Body of pancreas (tissue), 4 donors: ENCODE measurements at regions not wholly inside any gene's neighbourhood (a gene's known extent, or its start where the extent isn't known, plus 50 kb on each side); places are given as distances from the start of the nearest gene placed in this dataset.

ENCODE experiments used
- CTCF ChIP-seq, 7 experiments: fragments of 450-650 bp in 4 of 7; fragments of 200-600 bp in 3 of 7; sonication (generic) in 3 of 7; IDR thresholded peaks; one replicate each; pipeline ENCODE4 v1.5.1; 2016 to 2019; ENCODE audit warnings: antibody characterized with exemption in 7 of 7
- POLR2A ChIP-seq, 3 donors: fragments of 450-650 bp; IDR thresholded peaks; one replicate each; pipeline ENCODE4 v1.6.1; 2016; ENCODE audit warnings: antibody characterized with exemption in 3 of 3, mild to moderate bottlenecking in 2 of 3

- no peak for TF ChIP-seq CTCF (IDR thresholded peaks at IDR 0.05)
- TF ChIP-seq POLR2A (IDR thresholded peaks at IDR 0.05), result no peak
These were observed 88.8 kb upstream of the PRR5 start for GRCh38 chr22:44613196-44613595.
